Fibroblast of villous mesenchyme (primary cell): ENCODE measurements at regions not wholly inside any gene's neighbourhood (a gene's known extent, or its start where the extent isn't known, plus 50 kb on each side); places are given as distances from the start of the nearest gene placed in this dataset.
A peak's percentile ranks its signal among the peaks of the same experiment; 100 is the strongest.

Experiments used
- DNase-seq: peaks from one replicate; pipeline ENCODE4 v3.0.0-alpha.2; 2010; ENCODE audit warnings: low read depth
- H3K4me3 ChIP-seq: 2 replicates; pipeline ENCODE4 v1.5.1; 2011; ENCODE audit warnings: low read depth, mild to moderate bottlenecking, low read length
- TF ChIP-seq, protein P1 (sequence below): IDR thresholded peaks from 2 replicates; pipeline ENCODE4 v1.5.1; 2012; ENCODE audit warnings: low read depth, mild to moderate bottlenecking, low read length; ENCODE audit not compliant: insufficient read depth

- no peak overlapping the region for H3K4me3 ChIP-seq
- TF ChIP-seq, protein P1, sequence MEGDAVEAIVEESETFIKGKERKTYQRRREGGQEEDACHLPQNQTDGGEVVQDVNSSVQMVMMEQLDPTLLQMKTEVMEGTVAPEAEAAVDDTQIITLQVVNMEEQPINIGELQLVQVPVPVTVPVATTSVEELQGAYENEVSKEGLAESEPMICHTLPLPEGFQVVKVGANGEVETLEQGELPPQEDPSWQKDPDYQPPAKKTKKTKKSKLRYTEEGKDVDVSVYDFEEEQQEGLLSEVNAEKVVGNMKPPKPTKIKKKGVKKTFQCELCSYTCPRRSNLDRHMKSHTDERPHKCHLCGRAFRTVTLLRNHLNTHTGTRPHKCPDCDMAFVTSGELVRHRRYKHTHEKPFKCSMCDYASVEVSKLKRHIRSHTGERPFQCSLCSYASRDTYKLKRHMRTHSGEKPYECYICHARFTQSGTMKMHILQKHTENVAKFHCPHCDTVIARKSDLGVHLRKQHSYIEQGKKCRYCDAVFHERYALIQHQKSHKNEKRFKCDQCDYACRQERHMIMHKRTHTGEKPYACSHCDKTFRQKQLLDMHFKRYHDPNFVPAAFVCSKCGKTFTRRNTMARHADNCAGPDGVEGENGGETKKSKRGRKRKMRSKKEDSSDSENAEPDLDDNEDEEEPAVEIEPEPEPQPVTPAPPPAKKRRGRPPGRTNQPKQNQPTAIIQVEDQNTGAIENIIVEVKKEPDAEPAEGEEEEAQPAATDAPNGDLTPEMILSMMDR = no peak
- no peak for DNase-seq
These were observed 55.7 kb downstream of the IRF2BP2 start for GRCh38 chr1:234554218-234554697.

DNA sequence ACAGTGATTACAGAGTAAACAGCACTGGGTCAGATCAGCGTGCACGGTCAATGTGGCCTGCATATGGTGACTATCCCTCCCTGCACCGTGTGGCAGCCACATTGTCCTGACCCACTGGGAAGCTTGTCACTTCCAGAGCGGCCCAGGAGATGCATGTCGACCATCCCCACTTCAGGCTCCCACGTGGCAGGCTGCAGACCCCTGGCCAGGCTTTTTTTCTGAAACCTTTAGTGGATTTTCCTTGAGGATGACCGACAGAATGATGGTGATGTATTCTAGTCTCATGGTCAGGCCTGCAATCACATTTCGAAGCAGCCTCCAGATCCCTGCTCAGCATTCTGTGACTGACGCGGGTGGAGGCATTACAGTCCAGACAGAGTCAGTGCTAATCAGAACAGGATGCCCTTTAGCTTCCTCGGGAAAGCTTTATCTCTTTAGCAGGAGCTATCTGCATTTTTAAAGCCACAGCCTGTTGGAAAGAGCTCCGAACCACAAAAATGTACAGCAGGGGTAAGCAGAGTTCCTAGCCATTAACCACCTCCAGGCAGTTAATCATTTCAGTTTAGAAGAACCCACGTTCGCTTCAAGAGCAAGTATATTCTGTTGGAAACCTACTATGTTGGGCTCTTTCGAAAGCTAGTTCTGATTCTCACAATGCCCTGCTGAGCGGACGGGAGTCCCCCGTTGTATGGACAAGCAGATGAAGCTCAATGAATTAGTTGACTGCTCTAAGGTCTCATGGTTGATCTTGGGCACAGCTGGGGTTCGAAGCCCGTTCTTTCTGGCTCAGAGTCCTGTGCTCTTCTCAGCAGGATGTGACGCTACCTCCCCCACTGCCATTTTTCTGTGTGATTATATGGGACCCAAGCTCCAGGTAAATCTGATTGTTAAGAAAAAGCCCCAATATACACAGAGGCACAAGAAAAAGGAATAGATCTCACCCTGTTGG lies 56.5 kb downstream of the IRF2BP2 start:
- DNase-seq = peak; percentile 99
- TF ChIP-seq, protein P1 = no peak
- no peak overlapping the region for H3K4me3 ChIP-seq

GRCh38 chr1:234551032-234551378 lies 59.0 kb downstream of the IRF2BP2 start:
- TF ChIP-seq, protein P1 = no peak
- no peak overlapping the region for H3K4me3 ChIP-seq
- no peak for DNase-seq

GRCh38 chr1:234550341-234551031 lies 59.5 kb downstream of the IRF2BP2 start:
- TF ChIP-seq, protein P1 = no peak
- DNase-seq = no peak
- no peak overlapping the region for H3K4me3 ChIP-seq

DNA sequence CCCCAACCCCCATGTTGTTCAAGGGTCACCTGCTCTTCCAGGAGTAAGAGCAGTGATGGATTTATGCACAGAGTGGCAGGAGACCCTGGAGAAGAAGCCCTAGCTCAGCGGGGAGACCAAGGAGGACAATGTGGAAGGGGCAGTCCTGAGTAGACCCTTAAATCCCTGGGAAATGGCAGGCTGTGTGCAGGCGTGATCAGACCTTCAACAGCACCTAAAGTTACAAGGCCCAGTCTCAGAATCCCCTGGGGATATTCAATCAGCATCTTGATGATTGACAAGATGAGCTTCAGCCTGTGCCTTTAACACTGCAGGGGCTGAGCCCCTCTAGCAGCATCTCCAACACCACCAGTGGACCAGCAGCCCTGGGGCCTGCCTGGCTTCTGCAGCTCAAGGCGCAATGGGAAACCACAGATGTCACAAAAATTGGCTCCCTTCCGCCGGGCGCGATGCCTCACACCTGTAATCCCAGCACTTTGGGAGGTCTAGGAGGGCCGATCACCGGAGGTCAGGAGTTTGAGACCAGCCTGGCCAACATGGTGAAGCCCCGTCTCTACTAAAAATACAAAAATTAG lies 60.4 kb downstream of the IRF2BP2 start:
- TF ChIP-seq, protein P1 = no peak
- H3K4me3 ChIP-seq = no peak overlapping the region
- no peak for DNase-seq

DNA sequence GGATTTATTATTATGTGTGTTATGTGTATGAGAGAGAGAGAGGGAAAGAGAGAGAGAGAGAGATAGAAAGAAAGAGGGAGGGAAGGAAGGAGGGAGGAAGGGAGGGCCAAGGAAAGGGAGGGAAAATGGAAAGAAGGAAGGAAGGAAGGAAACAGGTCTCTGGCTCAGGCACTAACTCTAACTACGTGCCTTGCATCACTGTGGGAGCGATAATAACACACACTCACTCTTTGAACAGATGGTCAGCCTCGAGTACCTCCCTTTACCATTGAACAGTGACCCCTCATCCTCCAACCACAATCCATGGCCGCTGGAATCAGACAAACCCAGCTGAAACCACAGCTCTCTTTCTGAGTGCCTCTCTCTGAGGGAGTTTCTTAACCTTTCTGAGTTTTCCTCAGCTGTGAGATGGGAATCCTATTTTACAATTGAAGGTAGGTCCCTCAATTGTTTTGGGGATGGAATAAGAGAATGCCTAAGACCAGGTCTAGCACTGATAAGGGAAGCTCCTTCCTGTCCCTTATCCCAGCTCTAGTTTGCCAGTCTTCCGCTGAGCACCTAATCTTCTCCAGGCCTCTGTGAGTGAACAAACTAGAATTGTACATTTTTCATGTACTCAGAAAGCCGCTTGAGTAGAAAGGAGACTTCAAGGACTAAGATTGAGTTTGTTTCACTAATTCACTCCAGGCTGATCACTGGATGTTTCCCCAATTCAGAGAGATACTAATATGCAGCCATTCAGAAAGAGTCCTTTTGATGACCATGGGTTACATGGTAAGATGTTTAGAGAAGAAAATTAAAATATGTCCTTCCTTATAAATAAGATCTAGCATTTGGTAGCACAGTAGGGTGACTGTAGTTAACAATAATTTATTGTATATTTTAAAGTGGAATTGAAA lies 62.8 kb downstream of the IRF2BP2 start:
- H3K4me3 ChIP-seq = no peak overlapping the region
- peak; percentile 86 for DNase-seq
- TF ChIP-seq, protein P1 = no peak
